ENCODE measurements at regions not wholly inside any gene's neighbourhood (a gene's known extent, or its start where the extent isn't known, plus 50 kb on each side); places are given as distances from the start of the nearest gene placed in this dataset.

DNA sequence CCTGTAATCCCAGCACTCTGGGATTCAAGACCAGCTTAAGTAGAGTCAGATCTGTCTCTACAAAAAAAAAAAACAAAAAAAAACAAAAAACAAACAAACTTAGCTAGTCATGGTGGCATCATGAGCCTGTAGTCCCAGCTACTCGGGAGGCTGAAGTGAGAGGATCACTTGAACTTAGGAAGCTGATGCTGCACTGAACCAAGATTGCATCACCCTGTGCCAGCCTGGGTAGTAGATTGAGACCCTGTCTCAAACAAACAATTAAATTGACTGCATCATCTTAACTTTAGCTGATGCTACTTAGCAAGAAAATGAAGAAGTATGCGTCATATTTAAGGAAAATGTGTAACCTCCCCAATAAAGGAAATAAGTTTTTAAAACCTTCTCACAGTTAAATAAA is 136.6 kb upstream of the ATXN7L3B start:
- TF ChIP-seq, protein P1, sequence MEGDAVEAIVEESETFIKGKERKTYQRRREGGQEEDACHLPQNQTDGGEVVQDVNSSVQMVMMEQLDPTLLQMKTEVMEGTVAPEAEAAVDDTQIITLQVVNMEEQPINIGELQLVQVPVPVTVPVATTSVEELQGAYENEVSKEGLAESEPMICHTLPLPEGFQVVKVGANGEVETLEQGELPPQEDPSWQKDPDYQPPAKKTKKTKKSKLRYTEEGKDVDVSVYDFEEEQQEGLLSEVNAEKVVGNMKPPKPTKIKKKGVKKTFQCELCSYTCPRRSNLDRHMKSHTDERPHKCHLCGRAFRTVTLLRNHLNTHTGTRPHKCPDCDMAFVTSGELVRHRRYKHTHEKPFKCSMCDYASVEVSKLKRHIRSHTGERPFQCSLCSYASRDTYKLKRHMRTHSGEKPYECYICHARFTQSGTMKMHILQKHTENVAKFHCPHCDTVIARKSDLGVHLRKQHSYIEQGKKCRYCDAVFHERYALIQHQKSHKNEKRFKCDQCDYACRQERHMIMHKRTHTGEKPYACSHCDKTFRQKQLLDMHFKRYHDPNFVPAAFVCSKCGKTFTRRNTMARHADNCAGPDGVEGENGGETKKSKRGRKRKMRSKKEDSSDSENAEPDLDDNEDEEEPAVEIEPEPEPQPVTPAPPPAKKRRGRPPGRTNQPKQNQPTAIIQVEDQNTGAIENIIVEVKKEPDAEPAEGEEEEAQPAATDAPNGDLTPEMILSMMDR (IDR thresholded peaks at IDR 0.05): no peak
- no peak for TF ChIP-seq ZFX (IDR thresholded peaks at IDR 0.05; ENCODE audit: borderline replicate concordance)
